ENCODE measurements at regions not wholly inside any gene's neighbourhood (a gene's known extent, or its start where the extent isn't known, plus 50 kb on each side); places are given as distances from the start of the nearest gene placed in this dataset.
"Not testable (repeated sequence)": the region's sequence is repeated elsewhere in the genome, so short reads cannot be mapped to it uniquely, and the experiment has no call there.

GRCh38 chr7:85851571-85852193 is 664.8 kb upstream of the SEMA3D start:
- no peak for DNase-seq

- DNase-seq: no peak
Observed at GRCh38 chr7:85850381-85850780, 663.5 kb upstream of the SEMA3D start.

GRCh38 chr7:85840554-85840953 is 653.7 kb upstream of the SEMA3D start:
- DNase-seq: no peak

- DNase-seq: no peak
Observed at GRCh38 chr7:85833066-85833465, 646.2 kb upstream of the SEMA3D start.

GRCh38 chr7:85830982-85831381 is 644.1 kb upstream of the SEMA3D start:
- no peak for DNase-seq

- no peak for DNase-seq
Observed at GRCh38 chr7:85829817-85830432, 643.1 kb upstream of the SEMA3D start.

GRCh38 chr7:85829176-85829575 is 642.3 kb upstream of the SEMA3D start:
- no peak for DNase-seq

- DNase-seq: no peak
Observed at GRCh38 chr7:85828614-85829013, 641.8 kb upstream of the SEMA3D start.

GRCh38 chr7:85823396-85824080 is 636.7 kb upstream of the SEMA3D start:
- DNase-seq: no peak

GRCh38 chr7:85821926-85822325 is 635.1 kb upstream of the SEMA3D start:
- DNase-seq: no peak

- DNase-seq: no peak
Observed at GRCh38 chr7:85820702-85821443, 634.0 kb upstream of the SEMA3D start.

- no peak for DNase-seq
Observed at GRCh38 chr7:85815526-85815925, 628.7 kb upstream of the SEMA3D start.

GRCh38 chr7:85806321-85806720 is 619.5 kb upstream of the SEMA3D start:
- DNase-seq: no peak

GRCh38 chr7:85805656-85806055 is 618.8 kb upstream of the SEMA3D start:
- no peak for DNase-seq

- DNase-seq: no peak
Observed at GRCh38 chr7:85805249-85805648, 618.4 kb upstream of the SEMA3D start.

GRCh38 chr7:85802211-85802610 is 615.4 kb upstream of the SEMA3D start:
- no peak for DNase-seq

- no peak for DNase-seq
Observed at GRCh38 chr7:85796956-85797355, 610.1 kb upstream of the SEMA3D start.

- DNase-seq: not testable (repeated sequence)
Observed at GRCh38 chr7:85791098-85791497, 604.2 kb upstream of the SEMA3D start.

GRCh38 chr7:85781606-85782005 is 594.8 kb upstream of the SEMA3D start:
- no peak for DNase-seq

GRCh38 chr7:85776691-85777345 is 590.0 kb upstream of the SEMA3D start:
- DNase-seq: no peak

GRCh38 chr7:85775431-85775830 is 588.6 kb upstream of the SEMA3D start:
- DNase-seq: no peak

GRCh38 chr7:85774986-85775385 is 588.1 kb upstream of the SEMA3D start:
- no peak for DNase-seq

GRCh38 chr7:85773116-85773728 is 586.4 kb upstream of the SEMA3D start:
- DNase-seq: no peak
